GM21381 (cell line): ENCODE measurements at regions not wholly inside any gene's neighbourhood (a gene's known extent, or its start where the extent isn't known, plus 50 kb on each side); places are given as distances from the start of the nearest gene placed in this dataset.

Experiments
- ATAC-seq: cut with Tn5 transposase; IDR thresholded peaks from one replicate; pipeline ENCODE4 v1.9.1; 2021; ENCODE audit warnings: mild to moderate bottlenecking, moderate library complexity; ENCODE audit not compliant: unreplicated experiment

- no peak for ATAC-seq
Observed at GRCh38 chr1:175894581-175894980, 151.2 kb upstream of the TNR start.

GRCh38 chr1:175893192-175893591 lies 149.8 kb upstream of the TNR start:
- ATAC-seq = no peak

- no peak for ATAC-seq
Observed at GRCh38 chr1:175892686-175893085, 149.3 kb upstream of the TNR start.

- no peak for ATAC-seq
Observed at GRCh38 chr1:175891783-175892309, 148.5 kb upstream of the TNR start.

GRCh38 chr1:175890958-175891357 lies 147.6 kb upstream of the TNR start:
- no peak for ATAC-seq

GRCh38 chr1:175889848-175890247 lies 146.5 kb upstream of the TNR start:
- ATAC-seq = no peak

- no peak for ATAC-seq
Observed at GRCh38 chr1:175888996-175889395, 145.6 kb upstream of the TNR start.

- peak; percentile 78 for ATAC-seq
Observed at GRCh38 chr1:175887981-175888428, 144.6 kb upstream of the TNR start.

GRCh38 chr1:175887521-175887920 lies 144.1 kb upstream of the TNR start:
- no peak for ATAC-seq

- ATAC-seq = no peak
Observed at GRCh38 chr1:175885326-175885725, 141.9 kb upstream of the TNR start.

- no peak for ATAC-seq
Observed at GRCh38 chr1:175884369-175884768, 141.0 kb upstream of the TNR start.

- no peak for ATAC-seq
Observed at GRCh38 chr1:175882192-175882591, 138.8 kb upstream of the TNR start.

GRCh38 chr1:175881246-175881976 lies 138.0 kb upstream of the TNR start:
- ATAC-seq = no peak

- ATAC-seq = no peak
Observed at GRCh38 chr1:175878775-175879174, 135.4 kb upstream of the TNR start.

- ATAC-seq = no peak
Observed at GRCh38 chr1:175877939-175878737, 134.7 kb upstream of the TNR start.

GRCh38 chr1:175875556-175875955 lies 132.2 kb upstream of the TNR start:
- ATAC-seq = no peak

- ATAC-seq = no peak
Observed at GRCh38 chr1:175874081-175874480, 130.7 kb upstream of the TNR start.

- peak; percentile 71 for ATAC-seq
Observed at GRCh38 chr1:175873290-175873935, 130.0 kb upstream of the TNR start.

GRCh38 chr1:175872588-175872987 lies 129.2 kb upstream of the TNR start:
- no peak for ATAC-seq

GRCh38 chr1:175871647-175872046 lies 128.3 kb upstream of the TNR start:
- no peak for ATAC-seq

- no peak for ATAC-seq
Observed at GRCh38 chr1:175870217-175870616, 126.8 kb upstream of the TNR start.
